CD14-positive monocyte (primary cell): ENCODE measurements at regions not wholly inside any gene's neighbourhood (a gene's known extent, or its start where the extent isn't known, plus 50 kb on each side); places are given as distances from the start of the nearest gene placed in this dataset.

ENCODE experiments used
- DNase-seq, 3 donors: peaks; one replicate each; pipeline ENCODE4 v3.0.0-alpha.2; 2011 to 2022
- H2AFZ ChIP-seq: 2 replicates; pipeline ENCODE4 v1.6.0; 2012; ENCODE audit warnings: mild to moderate bottlenecking, low read depth, low read length, inconsistent platforms; ENCODE audit not compliant: insufficient read depth, poor library complexity, severe bottlenecking
- H3K27ac ChIP-seq, 2 donors: 1 replicate in 1 of 2; 2 replicates in 1 of 2; pipeline ENCODE4 v1.5.1; 2012 to 2013; ENCODE audit warnings: low read length in 2 of 2, control low read depth in 1 of 2, inconsistent platforms in 1 of 2, low read depth in 1 of 2, mild to moderate bottlenecking in 1 of 2
- H3K27me3 ChIP-seq, 2 donors: one replicate each; pipeline versions ENCODE4 v1.6.0 to v1.6.1; 2011 to 2013; ENCODE audit warnings: low read length in 2 of 2; ENCODE audit not compliant: control insufficient read depth in 2 of 2, insufficient read depth in 2 of 2
- H3K36me3 ChIP-seq, 2 donors: replicated peaks in 1 of 2; 1 replicate in 1 of 2; 2 replicates in 1 of 2; pipeline versions ENCODE4 v1.5.1 to v1.6.1; 2012 to 2013; ENCODE audit warnings: low read length in 2 of 2, control low read depth in 1 of 2, inconsistent platforms in 1 of 2, mild to moderate bottlenecking in 1 of 2; ENCODE audit not compliant: insufficient read depth in 2 of 2, control insufficient read depth in 1 of 2
- H3K4me1 ChIP-seq, 2 donors: 1 replicate in 1 of 2; 2 replicates in 1 of 2; pipeline versions ENCODE4 v1.5.1 to v1.6.1; 2012 to 2013; ENCODE audit warnings: low read length in 2 of 2, control low read depth in 1 of 2, inconsistent platforms in 1 of 2, mild to moderate bottlenecking in 1 of 2, moderate library complexity in 1 of 2; ENCODE audit not compliant: insufficient read depth in 2 of 2, control insufficient read depth in 1 of 2
- H3K4me2 ChIP-seq: replicated peaks from 2 replicates; pipeline ENCODE3; 2012; ENCODE audit warnings: low read length, moderate library complexity, mild to moderate bottlenecking; ENCODE audit not compliant: poor library complexity, severe bottlenecking; ENCODE audit errors: extremely low read depth
- H3K4me3 ChIP-seq, 3 experiments: fragments of 200-600 bp in 1 of 3; sonication (generic) in 1 of 3; replicated peaks in 1 of 3; 1 replicate in 2 of 3; 2 replicates in 1 of 3; pipeline ENCODE4 v1.5.1; 2011 to 2013; ENCODE audit warnings: low read length in 3 of 3, mild to moderate bottlenecking in 3 of 3, control low read depth in 2 of 3, low read depth in 2 of 3, inconsistent platforms in 1 of 3, moderate library complexity in 1 of 3
- H3K79me2 ChIP-seq: 2 replicates; pipeline ENCODE4 v1.6.0; 2012; ENCODE audit warnings: mild to moderate bottlenecking, control low read depth, inconsistent platforms, low read length, moderate library complexity; ENCODE audit not compliant: insufficient read depth
- H3K9ac ChIP-seq: 2 replicates; pipeline ENCODE4 v1.6.0; 2017; ENCODE audit warnings: low read length, mild to moderate bottlenecking; ENCODE audit not compliant: insufficient read depth, poor library complexity, severe bottlenecking
- H3K9me3 ChIP-seq, 2 donors: replicated peaks in 1 of 2; 1 replicate in 1 of 2; 2 replicates in 1 of 2; pipeline versions ENCODE4 v1.5.1 to v1.6.1; 2012 to 2013; ENCODE audit warnings: low read length in 2 of 2, control low read depth in 1 of 2; ENCODE audit not compliant: control insufficient read depth in 1 of 2, insufficient read depth in 1 of 2
- H4K20me1 ChIP-seq: 2 replicates; pipeline ENCODE4 v1.6.0; 2012; ENCODE audit warnings: mild to moderate bottlenecking, low read length, control low read depth, moderate library complexity; ENCODE audit not compliant: insufficient read depth
- H3K27ac Mint-ChIP-seq, 7 donors: one replicate each; pipeline ENCODE4 v1.8.0; 2020; ENCODE audit warnings: mild to moderate bottlenecking in 7 of 7, mixed read lengths in 7 of 7, moderate library complexity in 6 of 7, inconsistent platforms in 2 of 7
- H3K27me3 Mint-ChIP-seq, 3 donors: one replicate each; pipeline ENCODE4 v1.8.0; 2021 to 2022; ENCODE audit warnings: low read depth in 3 of 3, mild to moderate bottlenecking in 3 of 3, mixed read lengths in 3 of 3, moderate library complexity in 3 of 3, inconsistent platforms in 1 of 3
- H3K36me3 Mint-ChIP-seq, 2 donors: one replicate each; pipeline ENCODE4 v1.8.0; 2020; ENCODE audit warnings: mixed read lengths in 2 of 2, inconsistent platforms in 1 of 2, mild to moderate bottlenecking in 1 of 2
- H3K4me1 Mint-ChIP-seq: one replicate; pipeline ENCODE4 v1.8.0; 2020; ENCODE audit warnings: mild to moderate bottlenecking, mixed read lengths
- H3K4me3 Mint-ChIP-seq, 2 donors: one replicate each; pipeline ENCODE4 v1.8.0; 2020; ENCODE audit warnings: mild to moderate bottlenecking in 2 of 2, mixed read lengths in 2 of 2, moderate library complexity in 1 of 2
- H3K9me3 Mint-ChIP-seq, 7 donors: one replicate each; pipeline ENCODE4 v1.8.0; 2020 to 2022; ENCODE audit warnings: mixed read lengths in 7 of 7, mild to moderate bottlenecking in 6 of 7, moderate library complexity in 6 of 7, inconsistent platforms in 2 of 7
- CTCF ChIP-seq: fragments of 200-600 bp; IDR thresholded peaks from one replicate; pipeline ENCODE4 v1.8.0; 2022; ENCODE audit warnings: antibody characterized with exemption, mild to moderate bottlenecking
- WGBS: methylation state at CpG from one replicate; pipeline ENCODE4 v1.1.5; 2013; ENCODE audit warnings: missing lambda C conversion rate; ENCODE audit not compliant: insufficient coverage; 5-methylcytosine and 5-hydroxymethylcytosine counted together
- intact Hi-C, 2 donors: fragments of 100-400 bp; cut with micrococcal nuclease; formaldehyde crosslinking; loops; one replicate each; pipeline versions ENCODE4 v1.15.0 to v1.15.1; 2023

GRCh38 chr10:14396411-14397048, 65.8 kb upstream of the FRMD4A start:
- H3K4me1 ChIP-seq: no peaks in the 10 kb centered on the region
- no peak for TF ChIP-seq CTCF
- intact Hi-C loops: no loop called here
- Mint-ChIP-seq H3K9me3 (peaks cover 0 to 9% (median 2%) of the 10 kb centered on the region in 7 donors), H3K4me1 (no peaks in the 10 kb centered on the region), H3K27me3 (peaks cover 1 to 11% (median 4%) of the 10 kb centered on the region in 3 donors), H3K27ac (no peak overlapping the region), H3K4me3 (no peak overlapping the region), H3K36me3 (no peaks in the 10 kb centered on the region)
- no peaks in the 10 kb centered on the region for H3K36me3 ChIP-seq
- no peak overlapping the region for H2AFZ ChIP-seq
- 89% methylated on average over 6 of the region's 7 CpGs for WGBS
- H3K4me3 ChIP-seq: no peak overlapping the region
- no peaks in the 10 kb centered on the region for H3K79me2 ChIP-seq
- DNase-seq: no peak
- H3K27ac ChIP-seq: no peak overlapping the region
- no peak overlapping the region for H3K9ac ChIP-seq
- H3K4me2 ChIP-seq: no peak overlapping the region
- no peaks in the 10 kb centered on the region for H3K27me3 ChIP-seq
- H3K9me3 ChIP-seq: no peaks in the 10 kb centered on the region
- no peaks in the 10 kb centered on the region for H4K20me1 ChIP-seq

GRCh38 chr10:14394179-14394578, 63.5 kb upstream of the FRMD4A start:
- Mint-ChIP-seq H3K27me3 (peaks cover 2 to 4% (median 3%) of the 10 kb centered on the region in 3 donors), H3K4me3 (no peak overlapping the region), H3K36me3 (no peaks in the 10 kb centered on the region), H3K9me3 (peaks cover 0 to 9% (median 2%) of the 10 kb centered on the region in 7 donors), H3K4me1 (no peaks in the 10 kb centered on the region), H3K27ac (no peak overlapping the region)
- DNase-seq: no peak
- H3K36me3 ChIP-seq: no peaks in the 10 kb centered on the region
- no peaks in the 10 kb centered on the region for H3K4me1 ChIP-seq
- no peaks in the 10 kb centered on the region for H3K9me3 ChIP-seq
- no peak overlapping the region for H3K4me3 ChIP-seq
- no peak for TF ChIP-seq CTCF
- H2AFZ ChIP-seq: no peak overlapping the region
- no peaks in the 10 kb centered on the region for H3K79me2 ChIP-seq
- no peaks in the 10 kb centered on the region for H4K20me1 ChIP-seq
- no peaks in the 10 kb centered on the region for H3K27me3 ChIP-seq
- no peak overlapping the region for H3K9ac ChIP-seq
- no peak overlapping the region for H3K27ac ChIP-seq
- no CpG with 5 or more reads among the region's 1 CpG for WGBS
- intact Hi-C loops: no loop called here
- no peak overlapping the region for H3K4me2 ChIP-seq
